GM23338 (cell line): ENCODE measurements at regions not wholly inside any gene's neighbourhood (a gene's known extent, or its start where the extent isn't known, plus 50 kb on each side); places are given as distances from the start of the nearest gene placed in this dataset.

Source experiments
- ATAC-seq: fragments of 200-7000 bp; cut with Tn5 transposase; 3 replicates; pipeline ENCODE4 v1.9.1; 2020
- DNase-seq: peaks from one replicate; pipeline ENCODE4 v3.0.0-alpha.2; 2015; ENCODE audit warnings: low spot score
- H2AFZ ChIP-seq: fragments of 200-600 bp; sonication (generic); 2 replicates; pipeline ENCODE4 v1.8.0; 2016; ENCODE audit warnings: antibody characterized with exemption, mild to moderate bottlenecking, moderate library complexity
- H3F3A ChIP-seq: fragments of 200-600 bp; sonication (generic); replicated peaks from 2 replicates; pipeline ENCODE4 v1.8.0; 2017; ENCODE audit warnings: antibody characterized with exemption, mixed run types, low read depth
- H3K27ac ChIP-seq: fragments of 200-600 bp; sonication (generic); 2 replicates; pipeline ENCODE4 v1.6.1; 2016; ENCODE audit warnings: low read depth
- H3K27me3 ChIP-seq: fragments of 200-600 bp; sonication (generic); 2 replicates; pipeline ENCODE4 v1.8.0; 2016; ENCODE audit warnings: mild to moderate bottlenecking, mixed run types, moderate library complexity; ENCODE audit not compliant: insufficient read depth
- H3K36me3 ChIP-seq: fragments of 200-600 bp; sonication (generic); 2 replicates; pipeline ENCODE4 v1.8.0; 2016; ENCODE audit warnings: mild to moderate bottlenecking; ENCODE audit not compliant: insufficient read depth
- H3K4me1 ChIP-seq: fragments of 200-600 bp; sonication (generic); 2 replicates; pipeline ENCODE4 v1.8.0; 2016; ENCODE audit warnings: mild to moderate bottlenecking, moderate library complexity; ENCODE audit not compliant: insufficient read depth
- H3K4me2 ChIP-seq: fragments of 200-600 bp; sonication (generic); 2 replicates; pipeline ENCODE4 v1.7.1; 2017; ENCODE audit warnings: mixed run types
- H3K4me3 ChIP-seq: fragments of 200-600 bp; sonication (generic); 2 replicates; pipeline ENCODE4 v1.6.1; 2016; ENCODE audit warnings: mixed run types
- H3K79me2 ChIP-seq: fragments of 200-600 bp; sonication (generic); replicated peaks from 2 replicates; pipeline ENCODE4 v1.8.0; 2017; ENCODE audit warnings: mild to moderate bottlenecking; ENCODE audit not compliant: insufficient read depth
- H3K9me2 ChIP-seq: fragments of 200-600 bp; sonication (generic); 2 replicates; pipeline ENCODE4 v1.8.0; 2017; ENCODE audit not compliant: insufficient read depth
- H4K20me1 ChIP-seq: fragments of 200-600 bp; sonication (generic); replicated peaks from 2 replicates; pipeline ENCODE4 v1.8.0; 2017; ENCODE audit warnings: mild to moderate bottlenecking; ENCODE audit not compliant: insufficient read depth
- H3K27ac Mint-ChIP-seq: 2 replicates; pipeline ENCODE4 v1.8.0; 2020; ENCODE audit warnings: inconsistent platforms, mild to moderate bottlenecking, moderate library complexity, mixed read lengths
- H3K27me3 Mint-ChIP-seq: 3 replicates; pipeline ENCODE4 v1.8.0; 2022; ENCODE audit warnings: low read depth, mild to moderate bottlenecking, moderate library complexity, mixed read lengths, inconsistent platforms; ENCODE audit not compliant: insufficient read depth, poor library complexity
- H3K36me3 Mint-ChIP-seq: 3 replicates; pipeline ENCODE4 v1.8.0; 2021; ENCODE audit warnings: low read depth, mild to moderate bottlenecking, inconsistent platforms, moderate library complexity, mixed read lengths
- H3K4me1 Mint-ChIP-seq: 3 replicates; pipeline ENCODE4 v1.8.0; 2020; ENCODE audit warnings: mild to moderate bottlenecking, inconsistent platforms, mixed read lengths
- H3K4me3 Mint-ChIP-seq: 3 replicates; pipeline ENCODE4 v1.8.0; 2021; ENCODE audit warnings: moderate library complexity, mild to moderate bottlenecking, inconsistent platforms, mixed read lengths
- H3K9me3 Mint-ChIP-seq: 3 replicates; pipeline ENCODE4 v1.8.0; 2020; ENCODE audit warnings: moderate library complexity, mild to moderate bottlenecking, inconsistent platforms, mixed read lengths
- CREB1 ChIP-seq: fragments of 250-450 bp; sonication (Bioruptor Pico); IDR thresholded peaks from 2 replicates; pipeline ENCODE4 v1.5.0; 2020; ENCODE audit warnings: low read depth, mild to moderate bottlenecking, moderate library complexity
- EZH2 ChIP-seq: fragments of 200-600 bp; sonication (generic); IDR thresholded peaks from one replicate; pipeline ENCODE4 v1.8.0; 2017; ENCODE audit warnings: antibody characterized with exemption, mild to moderate bottlenecking, low read depth; ENCODE audit not compliant: unreplicated experiment
- EZH2phosphoT487 ChIP-seq: fragments of 200-600 bp; sonication (generic); IDR thresholded peaks from one replicate; pipeline ENCODE4 v1.8.1; 2018; ENCODE audit warnings: antibody characterized with exemption; ENCODE audit not compliant: unreplicated experiment
- JUNB ChIP-seq: IDR thresholded peaks from one replicate; pipeline ENCODE4 v1.6.1; 2016; ENCODE audit warnings: antibody characterized with exemption; ENCODE audit not compliant: unreplicated experiment
- NANOG ChIP-seq: IDR thresholded peaks from 2 replicates; pipeline ENCODE4 v1.6.1; 2016; ENCODE audit warnings: antibody characterized with exemption, borderline replicate concordance
- POLR2AphosphoS5 ChIP-seq: IDR thresholded peaks from 2 replicates; pipeline ENCODE4 v1.6.1; 2016; ENCODE audit warnings: antibody characterized with exemption, low read depth
- STAT1 ChIP-seq: IDR thresholded peaks from one replicate; pipeline ENCODE4 v1.6.1; 2016; ENCODE audit warnings: antibody characterized with exemption; ENCODE audit not compliant: unreplicated experiment
- ZNF114 ChIP-seq: fragments of 250-450 bp; sonication (Bioruptor Pico); IDR thresholded peaks from 2 replicates; pipeline ENCODE4 v1.5.0; 2020; ENCODE audit warnings: mild to moderate bottlenecking, moderate library complexity
- ZNF331 ChIP-seq: fragments of 250-450 bp; sonication (Bioruptor Pico); IDR thresholded peaks from 2 replicates; pipeline ENCODE4 v1.5.0; 2020; ENCODE audit warnings: low read depth, mild to moderate bottlenecking, moderate library complexity
- TF ChIP-seq, protein P1 (sequence below): IDR thresholded peaks from 2 replicates; pipeline ENCODE4 v1.6.1; 2016; ENCODE audit warnings: antibody characterized with exemption
- TF ChIP-seq, protein P2 (sequence below): IDR thresholded peaks from one replicate; pipeline ENCODE4 v1.6.1; 2018; ENCODE audit warnings: antibody characterized with exemption; ENCODE audit not compliant: unreplicated experiment
- TF ChIP-seq, protein P3 (sequence below): fragments of 250-450 bp; sonication (Bioruptor Pico); IDR thresholded peaks from 2 replicates; pipeline ENCODE4 v1.5.0; 2020; ENCODE audit warnings: mild to moderate bottlenecking, moderate library complexity
- TF ChIP-seq, protein P4 (sequence below), 2 experiments: fragments of 200-600 bp in 1 of 2; sonication (generic) in 1 of 2; conservative IDR thresholded peaks; 2 replicates each; pipeline versions ENCODE4 v1.5.1 to v1.6.1; 2016 to 2017; ENCODE audit warnings: antibody characterized with exemption in 2 of 2, low read depth in 2 of 2, mild to moderate bottlenecking in 2 of 2, moderate library complexity in 1 of 2

DNA sequence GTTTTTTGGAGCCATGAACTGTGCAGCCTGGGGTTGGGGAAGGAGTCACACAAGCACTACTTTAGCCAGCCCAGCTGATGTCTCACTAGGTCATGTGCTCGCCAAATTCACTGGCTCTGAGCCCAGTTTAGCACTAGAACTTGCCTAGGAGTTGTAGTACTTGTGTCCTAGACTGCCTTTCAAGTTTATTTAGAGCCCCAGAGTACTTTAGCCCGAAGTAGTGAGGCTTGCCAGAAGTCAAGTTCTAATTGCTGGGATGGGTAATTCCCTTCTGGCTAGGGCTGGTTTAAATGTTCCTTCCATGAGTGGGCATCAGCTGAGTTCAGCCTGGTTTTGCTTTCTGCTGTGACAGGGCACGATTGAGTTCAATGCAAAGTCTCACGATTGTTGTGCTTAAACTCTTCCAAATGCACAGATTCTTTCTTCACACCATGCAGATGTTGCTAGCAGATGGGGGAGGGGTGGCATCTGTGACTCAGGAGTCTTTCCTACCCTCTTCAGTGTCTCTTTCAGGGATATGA is 228.2 kb upstream of the ZPLD1 start:
- Mint-ChIP-seq H3K4me1 (peaks cover 25% of the 10 kb centered on the region), H3K36me3 (peaks cover 15% of the 10 kb centered on the region), H3K27ac (peak overlapping the region; percentile 54; the same call in 1 of the 2 replicates), H3K9me3 (peaks cover 18% of the 10 kb centered on the region), H3K4me3 (no peak overlapping the region), H3K27me3 (peaks cover 4% of the 10 kb centered on the region)
- Histone ChIP-seq H3K36me3 (no peaks in the 10 kb centered on the region), H3F3A (no peaks in the 10 kb centered on the region), H3K4me1 (0 out of 2 replicates have a peak, but pooled peaks cover 4% of the 10 kb centered on the region), H4K20me1 (no peaks in the 10 kb centered on the region), H3K4me3 (no peak overlapping the region), H3K79me2 (no peaks in the 10 kb centered on the region), H3K27me3 (no peaks in the 10 kb centered on the region), H3K4me2 (0 out of 2 replicates have a peak overlapping the region, but pooled peaks have one; percentile 16), H2AFZ (peak overlapping the region; percentile 75; the same call in 1 of the 2 replicates), H3K27ac (no peak overlapping the region), H3K9me2 (0 out of 2 replicates have a peak, but pooled peaks cover 7% of the 10 kb centered on the region)
- no peak for ATAC-seq
- DNase-seq = peak; percentile 24
- no peak for TF ChIP-seq EZH2phosphoT487
- TF ChIP-seq, protein P1, sequence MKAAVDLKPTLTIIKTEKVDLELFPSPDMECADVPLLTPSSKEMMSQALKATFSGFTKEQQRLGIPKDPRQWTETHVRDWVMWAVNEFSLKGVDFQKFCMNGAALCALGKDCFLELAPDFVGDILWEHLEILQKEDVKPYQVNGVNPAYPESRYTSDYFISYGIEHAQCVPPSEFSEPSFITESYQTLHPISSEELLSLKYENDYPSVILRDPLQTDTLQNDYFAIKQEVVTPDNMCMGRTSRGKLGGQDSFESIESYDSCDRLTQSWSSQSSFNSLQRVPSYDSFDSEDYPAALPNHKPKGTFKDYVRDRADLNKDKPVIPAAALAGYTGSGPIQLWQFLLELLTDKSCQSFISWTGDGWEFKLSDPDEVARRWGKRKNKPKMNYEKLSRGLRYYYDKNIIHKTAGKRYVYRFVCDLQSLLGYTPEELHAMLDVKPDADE = no peak
- TF ChIP-seq, protein P2, sequence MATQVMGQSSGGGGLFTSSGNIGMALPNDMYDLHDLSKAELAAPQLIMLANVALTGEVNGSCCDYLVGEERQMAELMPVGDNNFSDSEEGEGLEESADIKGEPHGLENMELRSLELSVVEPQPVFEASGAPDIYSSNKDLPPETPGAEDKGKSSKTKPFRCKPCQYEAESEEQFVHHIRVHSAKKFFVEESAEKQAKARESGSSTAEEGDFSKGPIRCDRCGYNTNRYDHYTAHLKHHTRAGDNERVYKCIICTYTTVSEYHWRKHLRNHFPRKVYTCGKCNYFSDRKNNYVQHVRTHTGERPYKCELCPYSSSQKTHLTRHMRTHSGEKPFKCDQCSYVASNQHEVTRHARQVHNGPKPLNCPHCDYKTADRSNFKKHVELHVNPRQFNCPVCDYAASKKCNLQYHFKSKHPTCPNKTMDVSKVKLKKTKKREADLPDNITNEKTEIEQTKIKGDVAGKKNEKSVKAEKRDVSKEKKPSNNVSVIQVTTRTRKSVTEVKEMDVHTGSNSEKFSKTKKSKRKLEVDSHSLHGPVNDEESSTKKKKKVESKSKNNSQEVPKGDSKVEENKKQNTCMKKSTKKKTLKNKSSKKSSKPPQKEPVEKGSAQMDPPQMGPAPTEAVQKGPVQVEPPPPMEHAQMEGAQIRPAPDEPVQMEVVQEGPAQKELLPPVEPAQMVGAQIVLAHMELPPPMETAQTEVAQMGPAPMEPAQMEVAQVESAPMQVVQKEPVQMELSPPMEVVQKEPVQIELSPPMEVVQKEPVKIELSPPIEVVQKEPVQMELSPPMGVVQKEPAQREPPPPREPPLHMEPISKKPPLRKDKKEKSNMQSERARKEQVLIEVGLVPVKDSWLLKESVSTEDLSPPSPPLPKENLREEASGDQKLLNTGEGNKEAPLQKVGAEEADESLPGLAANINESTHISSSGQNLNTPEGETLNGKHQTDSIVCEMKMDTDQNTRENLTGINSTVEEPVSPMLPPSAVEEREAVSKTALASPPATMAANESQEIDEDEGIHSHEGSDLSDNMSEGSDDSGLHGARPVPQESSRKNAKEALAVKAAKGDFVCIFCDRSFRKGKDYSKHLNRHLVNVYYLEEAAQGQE = no peak
- TF ChIP-seq ZNF114 = no peak
- TF ChIP-seq NANOG = no peak
- no peak for TF ChIP-seq POLR2AphosphoS5
- TF ChIP-seq CREB1 (CRISPR knock-in tag) = no peak
- TF ChIP-seq EZH2 = no peak
- TF ChIP-seq, protein P3, sequence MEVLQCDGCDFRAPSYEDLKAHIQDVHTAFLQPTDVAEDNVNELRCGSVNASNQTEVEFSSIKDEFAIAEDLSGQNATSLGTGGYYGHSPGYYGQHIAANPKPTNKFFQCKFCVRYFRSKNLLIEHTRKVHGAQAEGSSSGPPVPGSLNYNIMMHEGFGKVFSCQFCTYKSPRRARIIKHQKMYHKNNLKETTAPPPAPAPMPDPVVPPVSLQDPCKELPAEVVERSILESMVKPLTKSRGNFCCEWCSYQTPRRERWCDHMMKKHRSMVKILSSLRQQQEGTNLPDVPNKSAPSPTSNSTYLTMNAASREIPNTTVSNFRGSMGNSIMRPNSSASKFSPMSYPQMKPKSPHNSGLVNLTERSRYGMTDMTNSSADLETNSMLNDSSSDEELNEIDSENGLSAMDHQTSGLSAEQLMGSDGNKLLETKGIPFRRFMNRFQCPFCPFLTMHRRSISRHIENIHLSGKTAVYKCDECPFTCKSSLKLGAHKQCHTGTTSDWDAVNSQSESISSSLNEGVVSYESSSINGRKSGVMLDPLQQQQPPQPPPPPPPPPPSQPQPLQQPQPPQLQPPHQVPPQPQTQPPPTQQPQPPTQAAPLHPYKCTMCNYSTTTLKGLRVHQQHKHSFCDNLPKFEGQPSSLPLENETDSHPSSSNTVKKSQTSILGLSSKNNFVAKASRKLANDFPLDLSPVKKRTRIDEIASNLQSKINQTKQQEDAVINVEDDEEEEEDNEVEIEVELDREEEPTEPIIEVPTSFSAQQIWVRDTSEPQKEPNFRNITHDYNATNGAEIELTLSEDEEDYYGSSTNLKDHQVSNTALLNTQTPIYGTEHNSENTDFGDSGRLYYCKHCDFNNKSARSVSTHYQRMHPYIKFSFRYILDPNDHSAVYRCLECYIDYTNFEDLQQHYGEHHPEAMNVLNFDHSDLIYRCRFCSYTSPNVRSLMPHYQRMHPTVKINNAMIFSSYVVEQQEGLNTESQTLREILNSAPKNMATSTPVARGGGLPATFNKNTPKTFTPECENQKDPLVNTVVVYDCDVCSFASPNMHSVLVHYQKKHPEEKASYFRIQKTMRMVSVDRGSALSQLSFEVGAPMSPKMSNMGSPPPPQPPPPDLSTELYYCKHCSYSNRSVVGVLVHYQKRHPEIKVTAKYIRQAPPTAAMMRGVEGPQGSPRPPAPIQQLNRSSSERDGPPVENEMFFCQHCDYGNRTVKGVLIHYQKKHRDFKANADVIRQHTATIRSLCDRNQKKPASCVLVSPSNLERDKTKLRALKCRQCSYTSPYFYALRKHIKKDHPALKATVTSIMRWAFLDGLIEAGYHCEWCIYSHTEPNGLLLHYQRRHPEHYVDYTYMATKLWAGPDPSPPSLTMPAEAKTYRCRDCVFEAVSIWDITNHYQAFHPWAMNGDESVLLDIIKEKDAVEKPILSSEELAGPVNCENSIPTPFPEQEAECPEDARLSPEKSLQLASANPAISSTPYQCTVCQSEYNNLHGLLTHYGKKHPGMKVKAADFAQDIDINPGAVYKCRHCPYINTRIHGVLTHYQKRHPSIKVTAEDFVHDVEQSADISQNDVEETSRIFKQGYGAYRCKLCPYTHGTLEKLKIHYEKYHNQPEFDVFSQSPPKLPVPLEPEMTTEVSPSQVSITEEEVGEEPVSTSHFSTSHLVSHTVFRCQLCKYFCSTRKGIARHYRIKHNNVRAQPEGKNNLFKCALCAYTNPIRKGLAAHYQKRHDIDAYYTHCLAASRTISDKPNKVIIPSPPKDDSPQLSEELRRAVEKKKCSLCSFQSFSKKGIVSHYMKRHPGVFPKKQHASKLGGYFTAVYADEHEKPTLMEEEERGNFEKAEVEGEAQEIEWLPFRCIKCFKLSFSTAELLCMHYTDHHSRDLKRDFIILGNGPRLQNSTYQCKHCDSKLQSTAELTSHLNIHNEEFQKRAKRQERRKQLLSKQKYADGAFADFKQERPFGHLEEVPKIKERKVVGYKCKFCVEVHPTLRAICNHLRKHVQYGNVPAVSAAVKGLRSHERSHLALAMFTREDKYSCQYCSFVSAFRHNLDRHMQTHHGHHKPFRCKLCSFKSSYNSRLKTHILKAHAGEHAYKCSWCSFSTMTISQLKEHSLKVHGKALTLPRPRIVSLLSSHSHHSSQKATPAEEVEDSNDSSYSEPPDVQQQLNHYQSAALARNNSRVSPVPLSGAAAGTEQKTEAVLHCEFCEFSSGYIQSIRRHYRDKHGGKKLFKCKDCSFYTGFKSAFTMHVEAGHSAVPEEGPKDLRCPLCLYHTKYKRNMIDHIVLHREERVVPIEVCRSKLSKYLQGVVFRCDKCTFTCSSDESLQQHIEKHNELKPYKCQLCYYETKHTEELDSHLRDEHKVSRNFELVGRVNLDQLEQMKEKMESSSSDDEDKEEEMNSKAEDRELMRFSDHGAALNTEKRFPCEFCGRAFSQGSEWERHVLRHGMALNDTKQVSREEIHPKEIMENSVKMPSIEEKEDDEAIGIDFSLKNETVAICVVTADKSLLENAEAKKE (CRISPR knock-in tag) = no peak
- no peak for TF ChIP-seq ZNF331 (CRISPR knock-in tag)
- TF ChIP-seq, protein P4, sequence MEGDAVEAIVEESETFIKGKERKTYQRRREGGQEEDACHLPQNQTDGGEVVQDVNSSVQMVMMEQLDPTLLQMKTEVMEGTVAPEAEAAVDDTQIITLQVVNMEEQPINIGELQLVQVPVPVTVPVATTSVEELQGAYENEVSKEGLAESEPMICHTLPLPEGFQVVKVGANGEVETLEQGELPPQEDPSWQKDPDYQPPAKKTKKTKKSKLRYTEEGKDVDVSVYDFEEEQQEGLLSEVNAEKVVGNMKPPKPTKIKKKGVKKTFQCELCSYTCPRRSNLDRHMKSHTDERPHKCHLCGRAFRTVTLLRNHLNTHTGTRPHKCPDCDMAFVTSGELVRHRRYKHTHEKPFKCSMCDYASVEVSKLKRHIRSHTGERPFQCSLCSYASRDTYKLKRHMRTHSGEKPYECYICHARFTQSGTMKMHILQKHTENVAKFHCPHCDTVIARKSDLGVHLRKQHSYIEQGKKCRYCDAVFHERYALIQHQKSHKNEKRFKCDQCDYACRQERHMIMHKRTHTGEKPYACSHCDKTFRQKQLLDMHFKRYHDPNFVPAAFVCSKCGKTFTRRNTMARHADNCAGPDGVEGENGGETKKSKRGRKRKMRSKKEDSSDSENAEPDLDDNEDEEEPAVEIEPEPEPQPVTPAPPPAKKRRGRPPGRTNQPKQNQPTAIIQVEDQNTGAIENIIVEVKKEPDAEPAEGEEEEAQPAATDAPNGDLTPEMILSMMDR (conservative IDR thresholded peaks at IDR 0.05; ENCODE audit: low read depth in 2 of 2) = no peak
- no peak for TF ChIP-seq STAT1
- TF ChIP-seq JUNB = no peak
